ENCODE measurements at regions not wholly inside any gene's neighbourhood (a gene's known extent, or its start where the extent isn't known, plus 50 kb on each side); places are given as distances from the start of the nearest gene placed in this dataset.
"Not testable (repeated sequence)": the region's sequence is repeated elsewhere in the genome, so short reads cannot be mapped to it uniquely, and the experiment has no call there.

GRCh38 chr5:100479079-100479688 is 56.0 kb upstream of the FAM174A start:
- no peak for DNase-seq

GRCh38 chr5:100472091-100472490 is 63.1 kb upstream of the FAM174A start:
- DNase-seq, result no peak

- DNase-seq, result no peak
Observed at GRCh38 chr5:100469767-100470166, 65.4 kb upstream of the FAM174A start.

- no peak for DNase-seq
Observed at GRCh38 chr5:100464418-100464817, 70.8 kb upstream of the FAM174A start.

GRCh38 chr5:100456615-100457014 is 78.6 kb upstream of the FAM174A start:
- DNase-seq, result no peak

GRCh38 chr5:100452126-100452525 is 83.0 kb upstream of the FAM174A start:
- no peak for DNase-seq

- no peak for DNase-seq
Observed at GRCh38 chr5:100448111-100448528, 87.1 kb upstream of the FAM174A start.

- DNase-seq, result no peak
Observed at GRCh38 chr5:100446879-100447430, 88.2 kb upstream of the FAM174A start.

- no peak for DNase-seq
Observed at GRCh38 chr5:100444961-100445360, 90.2 kb upstream of the FAM174A start.

GRCh38 chr5:100434815-100435214 is 100.4 kb upstream of the FAM174A start:
- no peak for DNase-seq

- no peak for DNase-seq
Observed at GRCh38 chr5:100432741-100433140, 102.4 kb upstream of the FAM174A start.

- DNase-seq, result peak; percentile 33
Observed at GRCh38 chr5:100430268-100431195, 104.6 kb upstream of the FAM174A start.

GRCh38 chr5:100424787-100425186 is 110.4 kb upstream of the FAM174A start:
- no peak for DNase-seq

GRCh38 chr5:100424017-100424416 is 111.2 kb upstream of the FAM174A start:
- no peak for DNase-seq

GRCh38 chr5:100423330-100423729 is 111.8 kb upstream of the FAM174A start:
- no peak for DNase-seq

- no peak for DNase-seq
Observed at GRCh38 chr5:100421360-100421759, 113.8 kb upstream of the FAM174A start.

GRCh38 chr5:100418231-100418630 is 116.9 kb upstream of the FAM174A start:
- no peak for DNase-seq

- DNase-seq, result no peak
Observed at GRCh38 chr5:100409660-100410151, 125.5 kb upstream of the FAM174A start.

- DNase-seq, result no peak
Observed at GRCh38 chr5:100407053-100407452, 128.1 kb upstream of the FAM174A start.

GRCh38 chr5:100406640-100407039 is 128.5 kb upstream of the FAM174A start:
- DNase-seq, result no peak

GRCh38 chr5:100402071-100402470 is 133.1 kb upstream of the FAM174A start:
- no peak for DNase-seq

- no peak for DNase-seq
Observed at GRCh38 chr5:100401149-100401548, 134.0 kb upstream of the FAM174A start.

- not testable (repeated sequence) for DNase-seq
Observed at GRCh38 chr5:100398815-100399214, 136.4 kb upstream of the FAM174A start.

Data from activated CD8-positive, alpha-beta memory T cell treated with anti-CD3 and anti-CD28 coated beads, Interleukin-2, amount 50 U/mL, for 4 hours (primary cell).